Activated CD4-positive, alpha-beta T cell treated with anti-CD3 and anti-CD28 coated beads for 36 hours (primary cell): ENCODE measurements at regions not wholly inside any gene's neighbourhood (a gene's known extent, or its start where the extent isn't known, plus 50 kb on each side); places are given as distances from the start of the nearest gene placed in this dataset.
A peak's percentile ranks its signal among the peaks of the same experiment; 100 is the strongest.

Experiments used
- ATAC-seq: fragments of 200-7000 bp; cut with Tn5 transposase; one replicate; pipeline ENCODE4 v1.10.0; 2021; ENCODE audit warnings: mild to moderate bottlenecking, moderate library complexity
- CTCF ChIA-PET: fragments of 350-600 bp; sonication (Branson Sonifier 250); formaldehyde crosslinking; loops from one replicate; lab custom pipeline; 2021; ENCODE audit warnings: antibody characterized with exemption; lab: Charles Lee
- POLR2A ChIA-PET: fragments of 350-600 bp; sonication (Branson Sonifier 250); formaldehyde crosslinking; loops from one replicate; lab custom pipeline; 2021; ENCODE audit warnings: antibody characterized with exemption, inconsistent platforms; lab: Charles Lee
- DNase-seq: peaks from one replicate; pipeline ENCODE4 v3.0.0-alpha.2; 2020
- H3K27ac Mint-ChIP-seq: one replicate; pipeline ENCODE4 v1.8.0; 2021; ENCODE audit warnings: mixed read lengths
- H3K27me3 Mint-ChIP-seq: one replicate; pipeline ENCODE4 v1.8.0; 2021; ENCODE audit warnings: mixed read lengths
- H3K36me3 Mint-ChIP-seq: one replicate; pipeline ENCODE4 v1.8.0; 2021; ENCODE audit warnings: low read depth, mixed read lengths
- H3K4me1 Mint-ChIP-seq: one replicate; pipeline ENCODE4 v1.8.0; 2021; ENCODE audit warnings: mixed read lengths
- H3K4me3 Mint-ChIP-seq: one replicate; pipeline ENCODE4 v1.8.0; 2021; ENCODE audit warnings: mild to moderate bottlenecking, moderate library complexity, mixed read lengths
- H3K9me3 Mint-ChIP-seq: one replicate; pipeline ENCODE4 v1.8.0; 2021; ENCODE audit warnings: low read depth, mixed read lengths
- intact Hi-C, 2 experiments: fragments of 100-400 bp; cut with DNase I in 1 of 2; cut with micrococcal nuclease in 1 of 2; formaldehyde crosslinking; loops; one replicate each; pipeline versions ENCODE4 v1.14.2 to v1.15.1; 2022 to 2024; cut with DNase I, micrococcal nuclease

DNA sequence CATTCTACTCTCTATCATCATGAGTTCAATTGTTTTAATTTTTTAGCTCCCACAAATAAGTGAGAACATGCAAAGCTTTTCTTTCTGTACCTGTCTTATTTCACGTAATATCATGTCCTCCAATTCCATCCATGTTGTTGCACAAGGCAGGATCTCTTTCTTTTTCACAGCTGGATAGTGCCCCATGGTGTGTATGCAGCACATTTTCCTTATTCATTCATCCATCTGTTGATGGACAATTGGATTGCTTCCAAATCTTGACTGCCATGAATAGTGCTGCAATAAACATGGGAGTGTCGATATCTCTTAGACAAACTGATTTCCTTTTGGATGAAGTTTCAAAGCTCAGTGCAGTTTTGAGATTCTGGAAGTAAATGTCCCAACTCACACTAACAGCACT, 326.9 kb downstream of the FGF9 start:
- Mint-ChIP-seq H3K4me1 (no peaks in the 10 kb centered on the region), H3K27me3 (no peaks in the 10 kb centered on the region), H3K4me3 (no peak overlapping the region), H3K27ac (no peak overlapping the region), H3K36me3 (no peaks in the 10 kb centered on the region), H3K9me3 (no peaks in the 10 kb centered on the region)
- ATAC-seq (no peak), DNase-seq (no peak)
- ChIA-PET POLR2A (no interaction called here), CTCF (interaction anchor here (0.6 to 0.9 kb wide), 2 partner anchors 307 to 972 kb away, joined by 3 read pairs; no protein-coding TSS in a partner anchor)
- intact Hi-C loops = no loop called here

- Mint-ChIP-seq H3K9me3 (no peaks in the 10 kb centered on the region), H3K4me1 (no peaks in the 10 kb centered on the region), H3K27ac (no peak overlapping the region), H3K4me3 (no peak overlapping the region), H3K36me3 (no peaks in the 10 kb centered on the region), H3K27me3 (no peaks in the 10 kb centered on the region)
- ATAC-seq (no peak), DNase-seq (no peak)
- CTCF ChIA-PET = interaction anchor here (0.6 kb wide), 1 partner anchor 973 kb away, joined by 3 read pairs; no protein-coding TSS in a partner anchor
- POLR2A ChIA-PET = interaction anchor here (0.6 kb wide), 1 partner anchor 12 kb away, joined by 3 read pairs; no protein-coding TSS in a partner anchor
- intact Hi-C loops = no loop called here
Observed at GRCh38 chr13:21998279-21998990, 327.6 kb downstream of the FGF9 start.

- intact Hi-C loops = no loop called here
- Mint-ChIP-seq H3K27ac (no peak overlapping the region), H3K36me3 (no peaks in the 10 kb centered on the region), H3K4me3 (no peak overlapping the region), H3K9me3 (no peaks in the 10 kb centered on the region), H3K4me1 (no peaks in the 10 kb centered on the region), H3K27me3 (no peaks in the 10 kb centered on the region)
- DNase-seq (no peak), ATAC-seq (no peak)
- ChIA-PET CTCF (no interaction called here), POLR2A (no interaction called here)
Observed at GRCh38 chr13:21999666-22000065, 328.8 kb downstream of the FGF9 start.

DNA sequence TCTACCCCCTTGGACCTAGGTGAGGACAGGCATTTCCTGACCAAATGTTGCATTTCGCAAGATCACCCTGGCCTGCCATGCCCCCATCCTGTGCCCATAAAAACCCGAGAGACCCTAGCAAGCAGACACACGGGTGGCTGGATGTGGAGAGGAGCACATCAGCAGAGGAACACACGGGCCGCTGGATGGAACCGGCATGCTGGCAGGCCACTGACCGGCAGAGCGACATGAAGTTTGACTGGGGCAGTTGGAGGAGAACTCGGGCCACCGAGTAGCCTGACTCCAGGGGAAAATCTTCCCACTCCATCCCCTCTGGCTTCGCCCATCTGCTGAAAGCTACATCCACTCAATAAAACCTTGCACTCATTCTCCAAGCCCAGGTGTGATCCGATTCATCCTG, 329.3 kb downstream of the FGF9 start:
- Mint-ChIP-seq H3K4me1 (no peaks in the 10 kb centered on the region), H3K27me3 (no peaks in the 10 kb centered on the region), H3K36me3 (no peaks in the 10 kb centered on the region), H3K9me3 (no peaks in the 10 kb centered on the region), H3K27ac (no peak overlapping the region), H3K4me3 (no peak overlapping the region)
- ChIA-PET POLR2A (no interaction called here), CTCF (no interaction called here)
- DNase-seq (no peak), ATAC-seq (no peak)
- intact Hi-C loops = no loop called here

DNA sequence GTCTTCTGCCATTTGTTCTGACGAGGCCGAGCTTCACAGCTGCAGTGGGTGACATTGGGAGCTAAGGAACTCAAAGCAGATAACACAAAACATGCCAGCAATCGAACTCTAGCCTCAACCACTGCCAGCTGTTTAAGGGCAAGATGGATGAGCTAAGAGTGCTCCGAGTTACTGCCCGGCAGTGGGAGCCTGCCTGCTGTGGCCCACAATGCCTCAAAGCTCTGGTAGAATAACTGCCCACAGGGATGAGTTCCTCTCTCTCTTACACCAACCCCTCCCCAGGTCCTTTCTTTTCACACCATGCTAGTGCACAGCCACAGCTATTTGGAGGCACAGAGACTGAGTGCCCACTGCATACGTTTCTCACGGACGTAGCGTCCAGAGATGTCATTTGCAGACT, 330.5 kb downstream of the FGF9 start:
- ChIA-PET POLR2A (no interaction called here), CTCF (no interaction called here)
- H3K27me3 Mint-ChIP-seq = no peaks in the 10 kb centered on the region
- intact Hi-C loops = no loop called here
- ATAC-seq (no peak), DNase-seq (no peak)
- no peaks in the 10 kb centered on the region for H3K36me3 Mint-ChIP-seq
- H3K9me3 Mint-ChIP-seq = no peaks in the 10 kb centered on the region
- H3K27ac Mint-ChIP-seq = no peak overlapping the region
- H3K4me1 Mint-ChIP-seq = no peaks in the 10 kb centered on the region
- no peak overlapping the region for H3K4me3 Mint-ChIP-seq

GRCh38 chr13:22002893-22003292, 332.0 kb downstream of the FGF9 start:
- no peaks in the 10 kb centered on the region for H3K36me3 Mint-ChIP-seq
- no peaks in the 10 kb centered on the region for H3K4me1 Mint-ChIP-seq
- CTCF ChIA-PET = no interaction called here
- no peaks in the 10 kb centered on the region for H3K27me3 Mint-ChIP-seq
- no peak overlapping the region for H3K27ac Mint-ChIP-seq
- no peak for ATAC-seq
- peaks cover under 1% of the 10 kb centered on the region for H3K9me3 Mint-ChIP-seq
- POLR2A ChIA-PET = no interaction called here
- intact Hi-C loops = no loop called here
- no peak overlapping the region for H3K4me3 Mint-ChIP-seq
- no peak for DNase-seq

DNA sequence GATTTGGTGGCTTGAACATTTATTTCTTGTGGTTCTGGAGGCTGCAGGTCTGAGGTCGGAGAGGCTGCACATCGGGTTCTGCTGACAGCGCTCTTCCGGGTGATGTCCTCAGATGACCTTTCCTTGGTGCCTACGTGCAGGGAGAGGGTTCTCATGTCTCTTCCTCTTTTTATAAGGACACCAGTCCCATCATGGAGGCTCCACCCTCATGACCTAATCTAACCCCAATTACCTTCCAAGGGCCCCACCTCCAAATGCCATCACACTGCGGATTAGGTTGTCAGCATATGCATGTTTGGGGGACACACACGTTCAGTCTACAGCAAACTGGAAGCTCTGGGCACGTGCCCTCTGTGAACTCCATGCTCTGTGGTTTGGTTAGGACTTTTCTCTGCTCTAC, 338.6 kb downstream of the FGF9 start:
- intact Hi-C loops = no loop called here
- ChIA-PET CTCF (no interaction called here), POLR2A (no interaction called here)
- Mint-ChIP-seq H3K4me3 (no peak overlapping the region), H3K27ac (no peak overlapping the region), H3K27me3 (no peaks in the 10 kb centered on the region), H3K9me3 (peaks cover 3% of the 10 kb centered on the region), H3K4me1 (no peaks in the 10 kb centered on the region), H3K36me3 (no peaks in the 10 kb centered on the region)
- no peak for DNase-seq
- ATAC-seq = no peak

DNA sequence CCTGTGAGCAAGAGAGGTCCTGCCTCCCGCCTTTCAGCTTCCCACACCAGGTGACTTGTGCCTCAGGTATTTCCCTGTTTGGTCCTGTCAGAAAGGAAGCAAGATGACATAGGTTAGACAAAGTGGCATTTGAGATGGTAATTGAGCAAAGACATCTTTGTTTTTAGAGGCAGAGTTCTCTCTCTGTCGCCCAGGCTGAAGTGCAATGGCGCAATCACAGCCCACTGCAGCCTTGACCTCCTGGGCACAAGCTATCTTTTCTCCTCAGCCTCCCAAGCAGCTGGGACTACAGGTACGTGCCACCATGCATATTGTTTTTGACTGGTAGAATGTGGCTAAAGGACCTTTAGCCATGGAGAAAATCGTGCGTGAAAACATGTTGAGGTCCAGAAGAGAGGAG, 339.1 kb downstream of the FGF9 start:
- ChIA-PET CTCF (no interaction called here), POLR2A (no interaction called here)
- H3K27me3 Mint-ChIP-seq = peaks cover 2% of the 10 kb centered on the region
- ATAC-seq = no peak
- H3K36me3 Mint-ChIP-seq = no peaks in the 10 kb centered on the region
- peaks cover 3% of the 10 kb centered on the region for H3K9me3 Mint-ChIP-seq
- no peaks in the 10 kb centered on the region for H3K4me1 Mint-ChIP-seq
- no peak overlapping the region for H3K27ac Mint-ChIP-seq
- no peak for DNase-seq
- intact Hi-C loops = no loop called here
- H3K4me3 Mint-ChIP-seq = no peak overlapping the region

GRCh38 chr13:22012686-22013085, 341.8 kb downstream of the FGF9 start:
- peaks cover 3% of the 10 kb centered on the region for H3K9me3 Mint-ChIP-seq
- H3K27ac Mint-ChIP-seq = no peak overlapping the region
- DNase-seq = no peak
- H3K4me1 Mint-ChIP-seq = peaks cover 5% of the 10 kb centered on the region
- no peaks in the 10 kb centered on the region for H3K36me3 Mint-ChIP-seq
- no peak for ATAC-seq
- CTCF ChIA-PET = no interaction called here
- intact Hi-C loops = no loop called here
- no peak overlapping the region for H3K4me3 Mint-ChIP-seq
- H3K27me3 Mint-ChIP-seq = peaks cover 3% of the 10 kb centered on the region
- POLR2A ChIA-PET = no interaction called here

GRCh38 chr13:22014469-22014868, 343.6 kb downstream of the FGF9 start:
- H3K9me3 Mint-ChIP-seq = no peaks in the 10 kb centered on the region

GRCh38 chr13:22017226-22017625, 346.4 kb downstream of the FGF9 start:
- peak; percentile 60 for ATAC-seq
- H3K9me3 Mint-ChIP-seq = no peaks in the 10 kb centered on the region
- intact Hi-C loops = no loop called here

More at GRCh38 chr13:22014469-22014868, 343.6 kb downstream of the FGF9 start:
- Mint-ChIP-seq H3K27me3 (peaks cover 3% of the 10 kb centered on the region), H3K4me1 (peaks cover 5% of the 10 kb centered on the region), H3K27ac (no peak overlapping the region), H3K36me3 (no peaks in the 10 kb centered on the region), H3K4me3 (no peak overlapping the region)
- DNase-seq (no peak), ATAC-seq (no peak)
- intact Hi-C loops = no loop called here
- CTCF ChIA-PET = no interaction called here
- POLR2A ChIA-PET = no interaction called here

DNA sequence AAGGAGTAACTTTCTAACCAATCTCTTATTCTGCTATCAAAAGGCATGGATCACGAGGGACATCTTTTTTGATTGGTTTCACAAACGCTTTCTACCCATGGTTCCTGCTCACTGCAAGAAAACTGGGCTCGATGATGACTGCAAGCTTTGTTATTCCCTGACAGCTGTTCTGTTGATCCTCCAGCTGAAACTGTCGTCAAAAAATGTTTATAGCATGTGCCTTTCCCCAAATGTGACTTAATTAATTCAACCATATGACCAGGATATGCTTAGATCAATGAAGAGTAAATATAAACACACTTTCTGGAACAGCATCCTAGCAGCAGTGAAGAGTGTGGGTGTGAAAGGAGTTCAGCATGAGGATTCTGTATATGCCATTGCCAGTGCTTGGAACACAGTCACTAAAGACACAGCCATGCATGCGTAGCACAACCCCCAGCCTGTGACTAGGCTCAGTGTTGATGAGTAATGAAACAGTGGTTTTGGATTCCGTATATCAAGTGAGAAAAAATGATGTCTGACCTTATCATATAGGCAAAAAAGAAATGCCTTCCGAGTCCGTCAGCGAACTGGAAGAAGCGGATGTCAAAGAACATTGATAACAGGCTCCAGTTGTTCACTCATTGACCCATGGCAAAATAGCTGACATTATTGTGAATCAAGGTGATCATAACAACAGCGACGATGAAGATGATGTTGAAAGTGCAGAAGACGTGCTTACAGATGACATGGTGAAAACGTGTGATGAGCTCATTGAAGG, 347.4 kb downstream of the FGF9 start:
- Mint-ChIP-seq H3K4me3 (no peak overlapping the region), H3K27me3 (peaks cover 3% of the 10 kb centered on the region), H3K36me3 (no peaks in the 10 kb centered on the region), H3K4me1 (peaks cover 5% of the 10 kb centered on the region), H3K27ac (no peak overlapping the region), H3K9me3 (no peaks in the 10 kb centered on the region)
- ATAC-seq (peak; percentile 80), DNase-seq (peak; percentile 46)
- ChIA-PET POLR2A (no interaction called here), CTCF (no interaction called here)
- intact Hi-C loops = no loop called here

More at GRCh38 chr13:22017226-22017625, 346.4 kb downstream of the FGF9 start:
- POLR2A ChIA-PET = no interaction called here
- Mint-ChIP-seq H3K4me1 (peaks cover 5% of the 10 kb centered on the region), H3K27me3 (peaks cover 3% of the 10 kb centered on the region), H3K36me3 (no peaks in the 10 kb centered on the region), H3K27ac (no peak overlapping the region), H3K4me3 (no peak overlapping the region)
- DNase-seq = no peak
- CTCF ChIA-PET = interaction anchor here (0.7 kb wide), 1 partner anchor 225 kb away, joined by 3 read pairs; no protein-coding TSS in a partner anchor
